Activated CD8-positive, alpha-beta memory T cell treated with anti-CD3 and anti-CD28 coated beads, Interleukin-2, amount 10 ng/mL, durations not matched to agents 7 days and 5 days (primary cell): ENCODE measurements at regions not wholly inside any gene's neighbourhood (a gene's known extent, or its start where the extent isn't known, plus 50 kb on each side); places are given as distances from the start of the nearest gene placed in this dataset.

ENCODE experiments used
- ATAC-seq: fragments of 150-1000 bp; cut with Tn5 transposase; one replicate; pipeline ENCODE4 v1.10.0; 2021; ENCODE audit warnings: moderate library complexity
- CTCF ChIA-PET: fragments of 350-600 bp; sonication (Branson Sonifier 250); formaldehyde crosslinking; loops from one replicate; lab custom pipeline; 2021; ENCODE audit warnings: antibody characterized with exemption; lab: Charles Lee
- DNase-seq: peaks from one replicate; pipeline ENCODE4 v3.0.0-alpha.2; 2020
- H3K27ac Mint-ChIP-seq: one replicate; pipeline ENCODE4 v1.8.0; 2021; ENCODE audit warnings: mild to moderate bottlenecking, mixed read lengths
- H3K27me3 Mint-ChIP-seq: one replicate; pipeline ENCODE4 v1.8.0; 2021; ENCODE audit warnings: mixed read lengths
- H3K36me3 Mint-ChIP-seq: one replicate; pipeline ENCODE4 v1.8.0; 2021; ENCODE audit warnings: mild to moderate bottlenecking, mixed read lengths
- H3K4me1 Mint-ChIP-seq: one replicate; pipeline ENCODE4 v1.8.0; 2021; ENCODE audit warnings: mixed read lengths
- H3K4me3 Mint-ChIP-seq: one replicate; pipeline ENCODE4 v1.8.0; 2021; ENCODE audit warnings: mild to moderate bottlenecking, moderate library complexity, mixed read lengths
- H3K9me3 Mint-ChIP-seq: one replicate; pipeline ENCODE4 v1.8.0; 2022; ENCODE audit warnings: low read depth, mixed read lengths

GRCh38 chr15:98506172-98506571 lies 142.2 kb upstream of the IGF1R start:
- H3K4me3 Mint-ChIP-seq: no peak overlapping the region
- no peaks in the 10 kb centered on the region for H3K36me3 Mint-ChIP-seq
- no peak overlapping the region for H3K27ac Mint-ChIP-seq
- no peak for ATAC-seq
- no peak for DNase-seq
- no peaks in the 10 kb centered on the region for H3K4me1 Mint-ChIP-seq
- CTCF ChIA-PET: no interaction called here
- H3K9me3 Mint-ChIP-seq: no peaks in the 10 kb centered on the region
- peaks cover 9% of the 10 kb centered on the region for H3K27me3 Mint-ChIP-seq

GRCh38 chr15:98506711-98507110 lies 141.6 kb upstream of the IGF1R start:
- Mint-ChIP-seq H3K4me3 (no peak overlapping the region), H3K27me3 (peaks cover 9% of the 10 kb centered on the region), H3K4me1 (no peaks in the 10 kb centered on the region), H3K9me3 (no peaks in the 10 kb centered on the region), H3K36me3 (no peaks in the 10 kb centered on the region), H3K27ac (no peak overlapping the region)
- CTCF ChIA-PET: no interaction called here
- no peak for DNase-seq
- no peak for ATAC-seq

- Mint-ChIP-seq H3K27ac (no peak overlapping the region), H3K9me3 (no peaks in the 10 kb centered on the region), H3K36me3 (no peaks in the 10 kb centered on the region), H3K27me3 (no peaks in the 10 kb centered on the region), H3K4me1 (no peaks in the 10 kb centered on the region), H3K4me3 (no peak overlapping the region)
- ATAC-seq: no peak
- CTCF ChIA-PET: interaction anchor here (0.7 kb wide), 1 partner anchor 560 kb away, joined by 3 read pairs; no protein-coding TSS in a partner anchor
- no peak for DNase-seq
Measured at GRCh38 chr15:98513428-98513986, 134.8 kb upstream of the IGF1R start.

GRCh38 chr15:98514034-98514622 lies 134.2 kb upstream of the IGF1R start:
- Mint-ChIP-seq H3K36me3 (no peaks in the 10 kb centered on the region), H3K4me1 (peaks cover 3% of the 10 kb centered on the region), H3K27me3 (no peaks in the 10 kb centered on the region), H3K4me3 (no peak overlapping the region), H3K9me3 (no peaks in the 10 kb centered on the region), H3K27ac (no peak overlapping the region)
- no peak for ATAC-seq
- no peak for DNase-seq
- CTCF ChIA-PET: no interaction called here

- DNase-seq (peak; percentile 51), ATAC-seq (peak; percentile 69)
- H3K4me3 Mint-ChIP-seq: no peak overlapping the region
- CTCF ChIA-PET: interaction anchor here (0.7 to 3.5 kb wide), 23 partner anchors 9 to 558 kb away, joined by 3 to 33 read pairs (median 4); partner anchors contain the start of gene IGF1R
- H3K27me3 Mint-ChIP-seq: no peaks in the 10 kb centered on the region
- no peaks in the 10 kb centered on the region for H3K36me3 Mint-ChIP-seq
- peaks cover 4% of the 10 kb centered on the region for H3K4me1 Mint-ChIP-seq
- no peak overlapping the region for H3K27ac Mint-ChIP-seq
- H3K9me3 Mint-ChIP-seq: no peaks in the 10 kb centered on the region
Measured at GRCh38 chr15:98518823-98519561, 129.3 kb upstream of the IGF1R start.

- no peak for DNase-seq
- H3K9me3 Mint-ChIP-seq: no peaks in the 10 kb centered on the region
- no peak overlapping the region for H3K4me3 Mint-ChIP-seq
- no peak for ATAC-seq
- no peaks in the 10 kb centered on the region for H3K36me3 Mint-ChIP-seq
- no peaks in the 10 kb centered on the region for H3K27me3 Mint-ChIP-seq
- H3K27ac Mint-ChIP-seq: no peak overlapping the region
- CTCF ChIA-PET: interaction anchor here (0.7 to 3.5 kb wide), 14 partner anchors 8 to 557 kb away, joined by 3 to 33 read pairs (median 4); partner anchors contain the start of gene IGF1R
- H3K4me1 Mint-ChIP-seq: peaks cover 4% of the 10 kb centered on the region
Measured at GRCh38 chr15:98519767-98520550, 128.4 kb upstream of the IGF1R start.

GRCh38 chr15:98522127-98522526 lies 126.2 kb upstream of the IGF1R start:
- Mint-ChIP-seq H3K4me3 (no peak overlapping the region), H3K9me3 (no peaks in the 10 kb centered on the region), H3K27me3 (no peaks in the 10 kb centered on the region), H3K4me1 (peaks cover 4% of the 10 kb centered on the region), H3K36me3 (no peaks in the 10 kb centered on the region), H3K27ac (no peak overlapping the region)
- no peak for ATAC-seq
- CTCF ChIA-PET: interaction anchor here (0.7 to 1.6 kb wide), 3 partner anchors 111 to 138 kb away, joined by 3 to 5 read pairs (median 5); no protein-coding TSS in a partner anchor
- no peak for DNase-seq

- no peak overlapping the region for H3K4me3 Mint-ChIP-seq
- H3K4me1 Mint-ChIP-seq: peaks cover 2% of the 10 kb centered on the region
- no peaks in the 10 kb centered on the region for H3K9me3 Mint-ChIP-seq
- H3K36me3 Mint-ChIP-seq: no peaks in the 10 kb centered on the region
- H3K27me3 Mint-ChIP-seq: peaks cover 3% of the 10 kb centered on the region
- CTCF ChIA-PET: no interaction called here
- no peak overlapping the region for H3K27ac Mint-ChIP-seq
- no peak for DNase-seq
- ATAC-seq: no peak
Measured at GRCh38 chr15:98523912-98524662, 124.3 kb upstream of the IGF1R start.

- H3K4me1 Mint-ChIP-seq: no peaks in the 10 kb centered on the region
- H3K9me3 Mint-ChIP-seq: no peaks in the 10 kb centered on the region
- no peaks in the 10 kb centered on the region for H3K36me3 Mint-ChIP-seq
- H3K4me3 Mint-ChIP-seq: no peak overlapping the region
- H3K27me3 Mint-ChIP-seq: peaks cover 3% of the 10 kb centered on the region
- CTCF ChIA-PET: no interaction called here
- ATAC-seq (no peak), DNase-seq (no peak)
- no peak overlapping the region for H3K27ac Mint-ChIP-seq
Measured at GRCh38 chr15:98524838-98525660, 123.3 kb upstream of the IGF1R start.

- Mint-ChIP-seq H3K4me1 (no peaks in the 10 kb centered on the region), H3K27ac (no peak overlapping the region), H3K9me3 (no peaks in the 10 kb centered on the region), H3K27me3 (peaks cover 3% of the 10 kb centered on the region), H3K36me3 (no peaks in the 10 kb centered on the region), H3K4me3 (no peak overlapping the region)
- ATAC-seq (no peak), DNase-seq (no peak)
- CTCF ChIA-PET: no interaction called here
Measured at GRCh38 chr15:98525661-98526001, 122.7 kb upstream of the IGF1R start.

GRCh38 chr15:98526094-98526493 lies 122.2 kb upstream of the IGF1R start:
- Mint-ChIP-seq H3K27me3 (peaks cover 3% of the 10 kb centered on the region), H3K9me3 (no peaks in the 10 kb centered on the region), H3K4me3 (no peak overlapping the region), H3K36me3 (no peaks in the 10 kb centered on the region), H3K4me1 (no peaks in the 10 kb centered on the region), H3K27ac (no peak overlapping the region)
- no peak for ATAC-seq
- CTCF ChIA-PET: no interaction called here
- DNase-seq: no peak

- Mint-ChIP-seq H3K4me1 (no peaks in the 10 kb centered on the region), H3K27me3 (peaks cover 3% of the 10 kb centered on the region), H3K27ac (no peak overlapping the region), H3K36me3 (no peaks in the 10 kb centered on the region), H3K9me3 (no peaks in the 10 kb centered on the region), H3K4me3 (no peak overlapping the region)
- ATAC-seq (no peak), DNase-seq (no peak)
- CTCF ChIA-PET: interaction anchor here (0.9 kb wide), 1 partner anchor 9 kb away, joined by 4 read pairs; no protein-coding TSS in a partner anchor
Measured at GRCh38 chr15:98528046-98528725, 120.2 kb upstream of the IGF1R start.
